H54 (cell line): ENCODE measurements at regions not wholly inside any gene's neighbourhood (a gene's known extent, or its start where the extent isn't known, plus 50 kb on each side); places are given as distances from the start of the nearest gene placed in this dataset.

Source experiments
- DNase-seq: peaks from one replicate; pipeline ENCODE4 v3.0.0; 2011; ENCODE audit warnings: low spot score, mixed read lengths; ENCODE audit not compliant: insufficient read length
- FAIRE-seq: peaks from 3 replicates; lab custom pipeline; 2011; peaks lifted over from hg19 to GRCh38; lab: Jason Lieb, UNC
- POLR2A ChIP-seq: IDR thresholded peaks from 2 replicates; pipeline ENCODE4 v1.6.1; 2011; ENCODE audit warnings: low read depth, mild to moderate bottlenecking, low read length

DNA sequence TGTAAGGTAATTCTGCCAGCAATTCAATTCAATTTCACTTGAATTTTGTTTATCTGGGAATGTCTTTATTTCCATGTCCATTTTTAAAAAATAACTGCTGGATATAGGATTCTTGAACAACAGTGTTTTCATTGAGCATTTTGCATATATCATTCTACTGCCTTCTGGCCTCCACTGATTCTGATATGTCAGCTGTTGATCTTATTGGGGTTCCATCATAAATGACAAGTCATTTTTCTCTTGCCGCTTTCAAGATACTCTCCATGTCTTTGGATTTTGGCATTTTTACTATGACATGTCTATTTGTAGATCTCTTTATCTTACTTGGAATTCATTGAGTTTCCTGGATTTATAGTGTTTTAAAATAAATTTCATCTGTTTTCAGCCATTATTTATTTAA, 180.5 kb upstream of the LMNTD1 start:
- FAIRE-seq (no peak), DNase-seq (no peak)
- TF ChIP-seq POLR2A: no peak

DNA sequence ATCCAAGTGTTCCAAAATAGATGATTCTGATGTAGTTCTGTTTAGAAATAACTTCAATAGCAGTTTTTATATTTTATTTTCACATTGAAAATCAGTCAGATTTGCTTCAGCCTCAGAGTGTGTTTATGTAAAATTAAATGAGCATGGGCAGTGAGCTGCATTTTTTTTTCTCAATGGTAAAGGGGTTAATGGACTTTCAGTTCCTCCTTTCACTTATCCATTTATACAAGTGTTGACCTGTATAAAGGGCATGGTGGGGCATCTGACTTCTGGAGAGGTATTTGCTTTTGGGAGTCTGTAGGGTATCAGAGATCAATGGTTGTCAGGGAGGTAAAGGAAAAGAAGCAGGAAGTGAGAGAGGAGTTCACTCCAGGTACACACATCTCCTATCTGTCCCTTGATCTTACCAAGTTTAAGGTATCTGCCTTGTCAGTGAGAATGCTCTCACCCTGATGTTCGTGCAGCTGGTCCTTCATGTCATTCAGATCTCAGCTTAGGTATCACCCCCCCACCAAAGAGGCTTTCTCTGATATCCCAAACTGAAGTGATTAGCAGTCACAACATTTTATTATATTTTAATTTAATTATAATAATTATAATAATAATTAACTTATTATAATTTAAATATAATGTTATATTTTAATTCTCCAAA, 181.6 kb upstream of the LMNTD1 start:
- TF ChIP-seq POLR2A: no peak
- DNase-seq: no peak
- no peak for FAIRE-seq

DNA sequence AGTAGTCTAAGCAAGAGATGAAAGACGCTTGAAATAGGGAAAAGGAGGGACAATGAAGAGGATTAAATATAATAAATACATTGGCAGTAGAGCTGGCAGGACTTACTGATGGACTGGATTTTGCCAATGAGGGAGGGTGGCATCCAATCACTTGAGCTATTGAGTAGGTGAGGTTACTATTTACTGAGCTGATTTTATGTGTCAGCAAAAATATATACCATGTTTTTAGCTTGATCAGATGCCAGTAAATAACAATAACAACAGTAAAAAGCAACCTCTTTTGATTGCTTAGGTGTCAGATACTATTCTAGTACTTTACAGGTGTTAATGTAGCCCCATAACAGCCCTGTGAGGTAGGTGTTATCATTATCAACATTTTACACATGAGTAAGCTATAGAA, 187.5 kb upstream of the LMNTD1 start:
- no peak for TF ChIP-seq POLR2A
- no peak for FAIRE-seq

DNA sequence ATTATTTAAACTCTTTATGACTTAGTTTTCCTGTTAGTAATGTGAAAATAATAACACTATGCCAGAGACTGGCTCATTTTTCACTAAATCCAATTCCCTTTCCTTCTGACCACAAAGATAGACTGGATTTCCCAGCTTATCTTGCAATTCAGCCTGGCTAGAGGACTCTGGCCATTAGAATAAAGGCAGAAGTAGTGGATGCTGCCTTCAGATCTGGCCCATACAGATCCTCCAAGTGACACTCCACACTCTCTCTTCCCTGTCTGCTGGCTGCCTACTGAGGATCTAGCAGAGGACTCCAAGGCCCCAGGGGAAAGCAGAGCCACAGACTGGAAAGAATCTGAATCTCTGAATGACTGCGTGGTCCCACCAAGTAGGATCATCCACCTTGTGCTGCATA, 188.8 kb upstream of the LMNTD1 start:
- DNase-seq: no peak
- no peak for FAIRE-seq
- no peak for TF ChIP-seq POLR2A

More for the DNA sequence above, 187.5 kb upstream of the LMNTD1 start:
- DNase-seq: no peak

DNA sequence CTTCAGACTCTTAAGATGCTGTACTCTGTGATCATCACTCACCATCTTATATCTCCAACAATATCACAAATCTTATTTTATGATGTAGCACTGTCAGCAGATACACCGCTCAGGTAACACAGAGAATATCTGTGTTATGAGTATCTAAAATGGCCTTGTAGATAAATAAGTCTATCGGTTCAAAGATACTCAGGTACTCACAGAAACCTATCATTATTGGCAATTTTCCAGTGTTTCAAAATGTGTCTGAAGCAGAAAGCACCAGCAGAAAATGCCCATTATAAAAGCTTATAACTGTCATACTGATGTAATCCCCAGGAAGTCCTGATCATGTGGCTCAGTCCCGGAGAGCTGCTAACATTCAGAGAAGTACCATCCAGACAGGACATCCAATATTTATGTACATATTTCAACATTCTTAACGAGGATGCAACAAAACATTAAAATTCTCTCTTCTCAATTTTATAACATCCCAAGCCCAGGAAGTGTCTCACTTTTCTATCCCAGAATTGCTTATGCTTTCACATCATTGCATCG, 190.7 kb upstream of the LMNTD1 start:
- DNase-seq (no peak), FAIRE-seq (no peak)
- no peak for TF ChIP-seq POLR2A

DNA sequence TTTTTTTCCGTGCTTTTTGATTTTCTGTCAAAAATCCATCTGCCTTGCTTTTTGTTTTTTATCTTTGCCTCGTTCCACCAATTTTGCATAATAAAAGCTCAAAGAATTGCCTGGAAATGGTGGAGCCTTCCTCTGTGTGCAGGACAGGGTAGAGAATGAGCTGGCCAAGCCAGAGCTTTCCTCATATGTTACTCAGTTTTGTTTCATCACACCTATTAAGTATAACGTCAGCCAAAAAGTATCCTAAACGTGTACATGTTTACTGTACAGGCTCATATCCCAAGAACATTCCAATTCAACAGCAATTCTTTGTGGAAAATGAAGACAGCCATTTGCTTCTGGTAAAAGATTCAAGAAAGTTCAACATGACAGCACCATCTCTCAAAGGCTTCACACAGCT, 191.2 kb upstream of the LMNTD1 start:
- no peak for TF ChIP-seq POLR2A
- DNase-seq (no peak), FAIRE-seq (no peak)

DNA sequence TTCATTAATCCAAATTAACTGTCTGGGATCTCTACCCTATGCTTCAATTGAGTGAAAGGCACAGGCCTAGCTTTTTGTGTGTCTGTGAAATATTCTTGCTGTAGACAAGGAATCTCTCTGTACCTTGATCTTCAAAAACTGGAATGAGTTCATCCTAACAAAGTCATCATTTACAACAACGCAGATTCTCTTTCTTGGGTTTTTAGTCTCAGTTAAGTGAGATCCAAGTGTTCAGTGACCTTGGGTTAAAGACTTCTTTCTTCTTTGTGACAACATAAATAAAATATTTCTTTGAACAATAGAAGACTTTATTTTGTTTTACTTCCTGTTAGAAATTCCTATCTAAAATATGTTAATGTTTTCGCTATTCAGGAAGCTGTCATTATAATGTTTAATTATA, 192.2 kb upstream of the LMNTD1 start:
- no peak for DNase-seq
- no peak for TF ChIP-seq POLR2A
- FAIRE-seq: no peak

DNA sequence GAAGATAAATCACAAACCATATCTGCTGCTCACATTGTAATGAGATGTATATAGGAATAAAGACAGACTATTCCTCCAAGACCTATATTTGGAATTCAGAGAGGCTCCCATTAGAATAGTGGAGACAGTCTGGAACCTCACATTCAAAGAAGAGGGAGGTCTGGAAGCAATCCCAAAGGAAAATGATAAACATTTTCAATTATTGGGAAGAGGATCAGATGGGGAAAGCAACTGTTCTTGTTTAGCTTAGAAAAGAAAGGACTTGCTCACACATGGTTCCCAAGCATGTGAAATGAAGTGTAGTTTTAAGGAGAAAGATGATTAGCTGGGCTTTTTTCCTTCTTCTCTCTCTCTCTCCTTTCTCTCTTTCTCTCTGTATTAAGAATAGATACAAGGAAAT, 193.0 kb upstream of the LMNTD1 start:
- no peak for TF ChIP-seq POLR2A
- FAIRE-seq (no peak), DNase-seq (no peak)

DNA sequence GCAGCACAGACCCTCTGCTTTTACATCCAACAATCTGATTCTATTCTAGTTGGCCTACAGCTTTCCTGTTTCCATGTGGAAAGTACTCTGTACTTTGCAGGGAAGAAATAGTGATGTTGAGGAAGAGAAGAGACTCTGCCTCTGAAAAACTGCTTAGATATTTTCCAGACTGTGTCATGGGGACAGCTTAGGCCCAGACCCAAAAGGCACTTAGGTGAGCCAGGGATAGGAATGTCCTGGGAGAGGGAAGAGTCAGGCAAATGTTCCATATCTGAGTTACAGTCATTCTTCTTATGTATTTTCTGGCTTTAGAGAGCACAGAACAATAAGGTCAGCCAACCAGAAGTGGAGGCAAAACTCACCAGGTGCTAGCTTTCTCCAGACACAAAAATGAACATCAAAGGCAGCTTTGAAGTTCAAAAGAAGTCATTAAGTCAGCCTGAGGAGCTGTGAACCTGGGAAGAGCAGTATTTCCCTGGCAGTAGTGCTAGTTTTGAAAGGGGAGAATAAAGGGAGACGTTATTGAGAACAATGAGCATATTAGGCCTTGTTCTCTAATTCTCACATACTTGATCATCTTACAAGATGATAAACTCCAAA, 199.7 kb upstream of the LMNTD1 start:
- FAIRE-seq (no peak), DNase-seq (no peak)
- TF ChIP-seq POLR2A: no peak

DNA sequence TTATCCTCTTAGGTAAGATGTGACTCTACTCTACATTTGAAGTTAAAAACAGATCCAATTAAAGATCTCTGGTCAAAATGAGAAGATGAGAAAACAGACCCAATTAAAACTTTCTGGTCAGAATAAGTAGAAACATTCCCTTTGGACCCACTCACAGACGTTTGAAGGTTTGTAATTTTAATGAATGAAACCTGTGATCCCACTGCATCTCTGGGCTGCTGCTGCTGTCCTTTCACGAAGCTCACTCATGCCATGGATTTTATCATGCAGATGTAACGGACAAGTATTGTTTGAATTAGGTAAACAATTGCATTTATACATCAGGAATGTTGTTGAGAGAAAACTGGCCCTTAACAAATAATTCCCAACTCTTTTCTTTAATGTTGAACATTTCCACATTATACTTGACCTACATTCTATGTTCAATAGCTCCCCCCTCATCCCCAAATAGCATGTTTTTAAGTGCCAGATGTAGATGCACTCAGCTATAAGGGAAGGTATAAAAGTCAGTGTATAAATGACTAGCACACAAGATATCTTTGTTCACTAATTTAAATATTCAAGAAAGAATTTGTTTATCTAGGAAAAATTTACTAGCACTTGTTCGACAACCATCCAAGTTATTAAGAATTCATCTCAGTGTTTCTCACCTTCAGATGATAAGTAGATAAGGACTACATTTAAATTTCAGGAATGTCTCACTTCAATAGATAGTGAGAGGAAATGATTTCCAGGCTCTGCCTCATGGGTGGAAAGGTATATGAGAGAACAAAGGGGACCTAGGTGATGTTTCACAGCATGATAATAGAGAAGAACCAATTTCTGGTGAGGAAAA, 202.3 kb upstream of the LMNTD1 start:
- no peak for TF ChIP-seq POLR2A
- no peak for FAIRE-seq
- no peak for DNase-seq

DNA sequence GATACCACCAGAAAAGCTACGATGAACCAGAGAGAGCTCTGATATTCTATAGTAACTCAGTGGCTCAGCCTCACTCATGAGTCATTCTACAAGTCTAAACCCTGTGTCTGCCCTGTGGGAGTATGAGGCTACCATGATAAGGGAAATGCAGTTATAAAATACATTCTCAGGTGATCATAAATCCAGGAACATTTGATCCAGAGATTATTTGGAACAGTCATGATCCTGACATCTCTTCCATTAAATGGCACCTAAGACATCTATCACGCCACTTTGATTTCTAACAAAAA, 202.6 kb upstream of the RASSF8 start:
- DNase-seq (no peak), FAIRE-seq (no peak)
- TF ChIP-seq POLR2A: no peak

DNA sequence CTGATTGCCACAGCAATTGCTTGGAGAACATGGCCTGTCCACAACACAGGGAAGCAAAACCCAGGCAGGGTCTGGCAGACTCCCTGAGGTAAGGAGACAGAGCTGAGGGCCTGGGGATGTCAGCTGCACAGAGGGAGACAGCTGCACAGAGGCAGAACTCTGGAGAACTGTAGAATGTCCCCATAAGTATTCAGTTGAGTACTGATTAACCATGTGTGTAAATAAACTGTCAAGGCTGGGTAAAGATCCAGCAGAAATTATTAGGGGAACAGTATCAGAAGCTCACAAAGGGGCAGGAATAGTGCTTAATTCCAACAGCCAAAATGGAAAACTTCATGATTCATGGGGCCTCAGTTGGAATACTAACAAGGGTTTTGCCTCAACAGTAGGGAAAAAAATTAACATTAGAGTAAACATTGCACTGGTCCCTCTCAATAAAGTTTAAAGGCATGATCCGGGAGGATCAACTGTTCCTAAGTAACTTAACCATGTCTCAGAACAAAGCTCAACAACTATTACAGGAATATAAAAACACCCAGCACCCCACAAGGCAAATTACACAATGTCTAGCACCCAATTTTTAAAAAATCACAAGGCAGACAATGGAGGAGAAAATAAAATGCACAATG, 201.3 kb upstream of the RASSF8 start:
- FAIRE-seq (no peak), DNase-seq (no peak)
- TF ChIP-seq POLR2A: no peak

DNA sequence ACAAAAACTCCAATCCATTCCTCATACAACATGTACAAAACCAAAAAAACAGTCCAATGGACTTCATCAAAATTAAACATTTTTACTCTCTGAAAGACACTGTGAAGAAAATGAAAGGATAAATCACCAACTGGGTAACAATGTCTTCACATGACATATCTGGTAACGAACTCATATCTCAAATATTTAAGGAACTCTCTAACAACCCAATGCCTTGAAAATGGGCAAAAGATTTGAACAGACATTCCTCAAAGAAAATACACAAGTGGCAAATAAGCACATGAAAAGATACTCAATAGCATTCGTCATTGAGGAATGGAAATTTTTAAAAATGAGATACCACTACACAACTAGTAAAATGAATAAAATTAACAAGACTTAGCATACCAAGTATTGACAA, 198.7 kb upstream of the RASSF8 start:
- FAIRE-seq (no peak), DNase-seq (no peak)
- no peak for TF ChIP-seq POLR2A

DNA sequence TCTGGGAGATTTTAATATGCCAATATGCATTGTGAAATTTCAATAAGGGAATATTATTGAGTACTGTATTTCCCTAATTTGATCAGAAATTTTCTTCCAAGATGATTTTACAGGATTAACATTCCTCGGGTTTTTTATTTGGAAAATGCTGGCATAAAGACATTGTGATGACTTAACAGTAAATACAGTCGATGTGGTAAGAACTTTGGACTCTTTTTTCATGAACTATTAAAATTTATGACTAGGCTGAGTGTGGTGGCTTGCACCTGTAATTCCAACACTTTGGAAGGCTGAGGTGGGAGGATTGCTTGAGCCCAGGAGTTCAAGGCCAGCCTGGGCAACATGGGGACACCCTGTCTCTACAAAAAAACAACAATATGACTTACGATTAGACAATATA, 197.1 kb upstream of the RASSF8 start:
- no peak for FAIRE-seq
- TF ChIP-seq POLR2A: no peak
- no peak for DNase-seq
